Fibroblast of lung (primary cell): ENCODE measurements at regions not wholly inside any gene's neighbourhood (a gene's known extent, or its start where the extent isn't known, plus 50 kb on each side); places are given as distances from the start of the nearest gene placed in this dataset.
A peak's percentile ranks its signal among the peaks of the same experiment; 100 is the strongest.

Experiments
- DNase-seq, 2 donors: peaks; one replicate each; pipeline versions ENCODE4 v3.0.0 to v3.0.0-alpha.2; 2010; ENCODE audit warnings: low read depth in 2 of 2
- H2AFZ ChIP-seq: 2 replicates; pipeline ENCODE4 v1.5.1; 2012; ENCODE audit warnings: low read length, control low read depth, inconsistent platforms
- H3K27ac ChIP-seq: 2 replicates; pipeline ENCODE4 v1.5.1; 2011; ENCODE audit warnings: low read length, control low read depth; ENCODE audit not compliant: insufficient read depth
- H3K27me3 ChIP-seq: 2 replicates; pipeline ENCODE4 v1.5.1; 2011; ENCODE audit warnings: mild to moderate bottlenecking, low read length; ENCODE audit not compliant: control insufficient read depth, insufficient read depth
- H3K36me3 ChIP-seq: 2 replicates; pipeline ENCODE4 v1.5.1; 2011; ENCODE audit warnings: low read length; ENCODE audit not compliant: control insufficient read depth, insufficient read depth
- H3K4me1 ChIP-seq: 2 replicates; pipeline ENCODE4 v1.5.1; 2011; ENCODE audit warnings: low read length; ENCODE audit not compliant: control insufficient read depth, insufficient read depth; ENCODE audit errors: extremely low read depth
- H3K4me2 ChIP-seq: 2 replicates; pipeline ENCODE4 v1.5.1; 2011; ENCODE audit warnings: low read length, control low read depth; ENCODE audit not compliant: insufficient read depth; ENCODE audit errors: extremely low read depth
- H3K4me3 ChIP-seq, 4 experiments: fragments of 200-600 bp in 1 of 4; sonication (generic) in 1 of 4; replicated peaks in 1 of 4; 2 replicates each; pipeline ENCODE4 v1.5.1; 2011 to 2016; ENCODE audit warnings: low read length in 4 of 4, low read depth in 3 of 4, mild to moderate bottlenecking in 3 of 4, control low read depth in 2 of 4, inconsistent platforms in 1 of 4, mixed read lengths in 1 of 4; ENCODE audit not compliant: insufficient read depth in 1 of 4; ENCODE audit errors: control extremely low read depth in 1 of 4
- H3K79me2 ChIP-seq: 2 replicates; pipeline ENCODE4 v1.5.1; 2012; ENCODE audit warnings: mild to moderate bottlenecking, low read length, inconsistent platforms; ENCODE audit not compliant: control insufficient read depth, insufficient read depth
- H3K9ac ChIP-seq: 2 replicates; pipeline ENCODE4 v1.5.1; 2011; ENCODE audit warnings: mild to moderate bottlenecking, low read length, control low read depth; ENCODE audit not compliant: insufficient read depth
- H3K9me3 ChIP-seq: 2 replicates; pipeline ENCODE4 v1.5.1; 2012; ENCODE audit warnings: low read depth, low read length; ENCODE audit not compliant: control insufficient read depth, insufficient read depth
- H4K20me1 ChIP-seq: 2 replicates; pipeline ENCODE4 v1.5.1; 2011; ENCODE audit warnings: low read length; ENCODE audit not compliant: control insufficient read depth, insufficient read depth; ENCODE audit errors: extremely low read depth
- CTCF ChIP-seq, 2 donors: IDR thresholded peaks in 1 of 2; conservative IDR thresholded peaks in 1 of 2; 1 replicate in 1 of 2; 2 replicates in 1 of 2; pipeline ENCODE4 v1.5.1; 2011 to 2012; ENCODE audit warnings: low read length in 2 of 2, control low read depth in 1 of 2, inconsistent platforms in 1 of 2, low read depth in 1 of 2, mild to moderate bottlenecking in 1 of 2
- EZH2 ChIP-seq: IDR thresholded peaks from 2 replicates; pipeline ENCODE4 v1.5.1; 2012; ENCODE audit warnings: low read length, control low read depth, mild to moderate bottlenecking; ENCODE audit errors: missing control alignments

GRCh38 chr11:91773090-91773489 lies 451.5 kb upstream of the FAT3 start:
- DNase-seq, result peak; percentile 11 to 44
- Histone ChIP-seq H3K79me2 (no peaks in the 10 kb centered on the region), H3K27ac (no peak overlapping the region), H3K9me3 (no peaks in the 10 kb centered on the region), H2AFZ (no peak overlapping the region), H3K4me1 (no peaks in the 10 kb centered on the region), H3K36me3 (no peaks in the 10 kb centered on the region), H3K4me2 (no peak overlapping the region), H3K9ac (no peak overlapping the region), H3K4me3 (no peak overlapping the region), H4K20me1 (no peaks in the 10 kb centered on the region), H3K27me3 (no peaks in the 10 kb centered on the region)
- TF ChIP-seq EZH2 (no peak), CTCF (conservative IDR thresholded peaks at IDR 0.05 in 1 of 2, IDR thresholded peaks at IDR 0.05 in 1 of 2; ENCODE audit: low read depth in 1 of 2, low read length in 2 of 2) (peak in 1 of 2 donors; percentile 24)

GRCh38 chr11:91771961-91772360 lies 452.7 kb upstream of the FAT3 start:
- H3K9ac ChIP-seq, result no peak overlapping the region
- no peak overlapping the region for H3K4me3 ChIP-seq
- DNase-seq, result no peak
- H3K27ac ChIP-seq, result no peak overlapping the region
- H3K9me3 ChIP-seq, result no peaks in the 10 kb centered on the region
- no peaks in the 10 kb centered on the region for H3K36me3 ChIP-seq
- no peaks in the 10 kb centered on the region for H4K20me1 ChIP-seq
- TF ChIP-seq CTCF (conservative IDR thresholded peaks at IDR 0.05 in 1 of 2, IDR thresholded peaks at IDR 0.05 in 1 of 2; ENCODE audit: low read depth in 1 of 2, low read length in 2 of 2) (no peak), EZH2 (no peak)
- H3K79me2 ChIP-seq, result no peaks in the 10 kb centered on the region
- H3K4me2 ChIP-seq, result no peak overlapping the region
- H2AFZ ChIP-seq, result no peak overlapping the region
- no peaks in the 10 kb centered on the region for H3K27me3 ChIP-seq
- H3K4me1 ChIP-seq, result no peaks in the 10 kb centered on the region

DNA sequence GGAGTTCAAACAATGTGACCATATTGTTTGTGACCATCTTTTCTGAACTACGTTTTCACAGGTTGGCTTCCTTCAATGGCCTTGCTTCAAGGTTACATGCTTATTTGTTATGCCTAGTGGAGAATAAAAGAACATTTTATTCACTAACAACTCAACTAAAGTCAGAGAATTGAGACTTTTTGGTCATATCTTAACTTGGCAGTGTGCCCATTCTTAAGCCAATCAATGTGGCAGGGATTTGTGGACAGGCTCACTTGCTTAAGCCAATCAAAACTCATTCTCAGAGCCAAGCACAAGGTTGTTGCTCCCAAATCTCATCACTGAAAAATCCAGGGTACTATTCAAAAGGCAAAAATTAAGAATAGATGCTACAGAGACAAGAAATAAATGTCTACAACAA lies 455.8 kb upstream of the FAT3 start:
- Histone ChIP-seq H3K9ac (no peak overlapping the region), H3K9me3 (no peaks in the 10 kb centered on the region), H4K20me1 (no peaks in the 10 kb centered on the region), H2AFZ (no peak overlapping the region), H3K27me3 (no peaks in the 10 kb centered on the region), H3K4me1 (no peaks in the 10 kb centered on the region), H3K36me3 (no peaks in the 10 kb centered on the region), H3K79me2 (no peaks in the 10 kb centered on the region), H3K4me3 (no peak overlapping the region), H3K4me2 (no peak overlapping the region), H3K27ac (no peak overlapping the region)
- TF ChIP-seq CTCF (conservative IDR thresholded peaks at IDR 0.05 in 1 of 2, IDR thresholded peaks at IDR 0.05 in 1 of 2; ENCODE audit: low read depth in 1 of 2, low read length in 2 of 2), result no peak
- TF ChIP-seq EZH2, result no peak
- no peak for DNase-seq
